ENCODE measurements at regions not wholly inside any gene's neighbourhood (a gene's known extent, or its start where the extent isn't known, plus 50 kb on each side); places are given as distances from the start of the nearest gene placed in this dataset.

GRCh38 chr2:239905884-239906654 lies 119.1 kb downstream of the NDUFA10 start:
- no peak for TF ChIP-seq POLR2AphosphoS5 (IDR thresholded peaks at IDR 0.05)
- TF ChIP-seq POLR2A (IDR thresholded peaks at IDR 0.05) = no peak
- no peak for TF ChIP-seq CTCF (IDR thresholded peaks at IDR 0.05)
- Histone ChIP-seq H3K4me3 (no peak overlapping the region), H3K4me1 (replicated peaks) (no peaks in the 10 kb centered on the region), H3K27me3 (replicated peaks; ENCODE audit: insufficient read depth) (no peaks in the 10 kb centered on the region), H3K9me3 (no peaks in the 10 kb centered on the region), H3K27ac (no peak overlapping the region), H3K36me3 (no peaks in the 10 kb centered on the region)
- intact Hi-C loops (cut with DNase I) = no loop called here
- 98% methylated on average over 18 of the region's 18 CpGs for WGBS
- DNase-seq (ENCODE audit: low spot score) = no peak

GRCh38 chr2:239905306-239905705 lies 119.8 kb downstream of the NDUFA10 start:
- Histone ChIP-seq H3K4me3 (no peak overlapping the region), H3K27ac (no peak overlapping the region), H3K4me1 (replicated peaks) (no peaks in the 10 kb centered on the region), H3K27me3 (replicated peaks; ENCODE audit: insufficient read depth) (no peaks in the 10 kb centered on the region), H3K9me3 (no peaks in the 10 kb centered on the region), H3K36me3 (no peaks in the 10 kb centered on the region)
- WGBS = 95% methylated on average over 20 of the region's 20 CpGs
- no peak for DNase-seq (ENCODE audit: low spot score)
- intact Hi-C loops (cut with DNase I) = no loop called here
- TF ChIP-seq POLR2A (IDR thresholded peaks at IDR 0.05) = no peak
- TF ChIP-seq CTCF (IDR thresholded peaks at IDR 0.05) = no peak
- no peak for TF ChIP-seq POLR2AphosphoS5 (IDR thresholded peaks at IDR 0.05)

- no peak for DNase-seq (ENCODE audit: low spot score)
- intact Hi-C loops (cut with DNase I) = no loop called here
- no peak overlapping the region for H3K27ac ChIP-seq
- TF ChIP-seq POLR2AphosphoS5 (IDR thresholded peaks at IDR 0.05) (no peak), POLR2A (IDR thresholded peaks at IDR 0.05) (no peak), CTCF (IDR thresholded peaks at IDR 0.05) (no peak)
- H3K36me3 ChIP-seq = no peaks in the 10 kb centered on the region
- H3K4me3 ChIP-seq = no peak overlapping the region
- H3K27me3 ChIP-seq (replicated peaks; ENCODE audit: insufficient read depth) = no peaks in the 10 kb centered on the region
- no peaks in the 10 kb centered on the region for H3K4me1 ChIP-seq (replicated peaks)
- 88% methylated on average over 6 of the region's 6 CpGs for WGBS
- H3K9me3 ChIP-seq = no peaks in the 10 kb centered on the region
These were observed 120.6 kb downstream of the NDUFA10 start for GRCh38 chr2:239904496-239904895.

GRCh38 chr2:239903803-239904202 lies 121.3 kb downstream of the NDUFA10 start:
- WGBS = 90% methylated on average over 6 of the region's 6 CpGs
- Histone ChIP-seq H3K27me3 (replicated peaks; ENCODE audit: insufficient read depth) (no peaks in the 10 kb centered on the region), H3K4me3 (no peak overlapping the region), H3K36me3 (no peaks in the 10 kb centered on the region), H3K27ac (no peak overlapping the region), H3K9me3 (no peaks in the 10 kb centered on the region), H3K4me1 (replicated peaks) (no peaks in the 10 kb centered on the region)
- TF ChIP-seq POLR2AphosphoS5 (IDR thresholded peaks at IDR 0.05) (no peak), CTCF (IDR thresholded peaks at IDR 0.05) (no peak), POLR2A (IDR thresholded peaks at IDR 0.05) (no peak)
- DNase-seq (ENCODE audit: low spot score) = no peak
- intact Hi-C loops (cut with DNase I) = no loop called here

- H3K27ac ChIP-seq = no peak overlapping the region
- H3K27me3 ChIP-seq (replicated peaks; ENCODE audit: insufficient read depth) = no peaks in the 10 kb centered on the region
- no peak overlapping the region for H3K4me3 ChIP-seq
- no peak for DNase-seq (ENCODE audit: low spot score)
- H3K4me1 ChIP-seq (replicated peaks) = no peaks in the 10 kb centered on the region
- WGBS = 79% methylated on average over 8 of the region's 8 CpGs
- TF ChIP-seq POLR2AphosphoS5 (IDR thresholded peaks at IDR 0.05) = no peak
- TF ChIP-seq POLR2A (IDR thresholded peaks at IDR 0.05) = no peak
- no peaks in the 10 kb centered on the region for H3K9me3 ChIP-seq
- no peaks in the 10 kb centered on the region for H3K36me3 ChIP-seq
- intact Hi-C loops (cut with DNase I) = no loop called here
These were observed 121.9 kb downstream of the NDUFA10 start for GRCh38 chr2:239903210-239903609.
